Gastroesophageal sphincter (tissue), 3 donors: ENCODE measurements at regions not wholly inside any gene's neighbourhood (a gene's known extent, or its start where the extent isn't known, plus 50 kb on each side); places are given as distances from the start of the nearest gene placed in this dataset.

Experiments
- POLR2A ChIP-seq, 2 donors: fragments of 450-650 bp; IDR thresholded peaks; one replicate each; pipeline ENCODE4 v1.6.1; 2017; ENCODE audit warnings: antibody characterized with exemption in 2 of 2, mild to moderate bottlenecking in 2 of 2, moderate library complexity in 1 of 2
- TF ChIP-seq, protein P1 (sequence below), 4 experiments: fragments of 200-600 bp in 2 of 4; fragments of 450-650 bp in 2 of 4; sonication (generic) in 1 of 4; IDR thresholded peaks; one replicate each; pipeline ENCODE4 v1.5.1; 2017 to 2019; ENCODE audit warnings: antibody characterized with exemption in 4 of 4, mild to moderate bottlenecking in 2 of 4, moderate library complexity in 2 of 4

DNA sequence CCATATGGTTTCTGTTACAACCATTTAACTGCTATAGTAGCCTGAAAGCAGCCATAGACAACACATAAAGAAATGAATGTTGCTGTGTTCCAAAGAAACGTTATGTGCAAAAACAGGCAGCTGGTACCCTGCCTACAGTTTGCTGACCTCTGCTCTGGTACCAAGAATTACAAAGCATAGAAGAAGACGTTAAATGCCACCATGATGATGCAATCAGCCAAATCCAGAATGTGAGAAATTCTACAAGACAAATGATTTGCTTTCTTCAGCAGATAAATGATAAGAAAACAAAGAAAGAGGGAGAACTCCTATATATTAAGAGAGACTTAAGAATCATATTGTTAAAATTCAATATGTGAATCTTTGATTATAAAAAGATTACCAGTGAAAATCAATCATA is 97.8 kb upstream of the PDE4B start:
- TF ChIP-seq, protein P1, sequence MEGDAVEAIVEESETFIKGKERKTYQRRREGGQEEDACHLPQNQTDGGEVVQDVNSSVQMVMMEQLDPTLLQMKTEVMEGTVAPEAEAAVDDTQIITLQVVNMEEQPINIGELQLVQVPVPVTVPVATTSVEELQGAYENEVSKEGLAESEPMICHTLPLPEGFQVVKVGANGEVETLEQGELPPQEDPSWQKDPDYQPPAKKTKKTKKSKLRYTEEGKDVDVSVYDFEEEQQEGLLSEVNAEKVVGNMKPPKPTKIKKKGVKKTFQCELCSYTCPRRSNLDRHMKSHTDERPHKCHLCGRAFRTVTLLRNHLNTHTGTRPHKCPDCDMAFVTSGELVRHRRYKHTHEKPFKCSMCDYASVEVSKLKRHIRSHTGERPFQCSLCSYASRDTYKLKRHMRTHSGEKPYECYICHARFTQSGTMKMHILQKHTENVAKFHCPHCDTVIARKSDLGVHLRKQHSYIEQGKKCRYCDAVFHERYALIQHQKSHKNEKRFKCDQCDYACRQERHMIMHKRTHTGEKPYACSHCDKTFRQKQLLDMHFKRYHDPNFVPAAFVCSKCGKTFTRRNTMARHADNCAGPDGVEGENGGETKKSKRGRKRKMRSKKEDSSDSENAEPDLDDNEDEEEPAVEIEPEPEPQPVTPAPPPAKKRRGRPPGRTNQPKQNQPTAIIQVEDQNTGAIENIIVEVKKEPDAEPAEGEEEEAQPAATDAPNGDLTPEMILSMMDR (IDR thresholded peaks at IDR 0.05) = no peak
- no peak for TF ChIP-seq POLR2A (IDR thresholded peaks at IDR 0.05)
